ENCODE measurements at regions not wholly inside any gene's neighbourhood (a gene's known extent, or its start where the extent isn't known, plus 50 kb on each side); places are given as distances from the start of the nearest gene placed in this dataset.
"Not testable (repeated sequence)": the region's sequence is repeated elsewhere in the genome, so short reads cannot be mapped to it uniquely, and the experiment has no call there.

DNA sequence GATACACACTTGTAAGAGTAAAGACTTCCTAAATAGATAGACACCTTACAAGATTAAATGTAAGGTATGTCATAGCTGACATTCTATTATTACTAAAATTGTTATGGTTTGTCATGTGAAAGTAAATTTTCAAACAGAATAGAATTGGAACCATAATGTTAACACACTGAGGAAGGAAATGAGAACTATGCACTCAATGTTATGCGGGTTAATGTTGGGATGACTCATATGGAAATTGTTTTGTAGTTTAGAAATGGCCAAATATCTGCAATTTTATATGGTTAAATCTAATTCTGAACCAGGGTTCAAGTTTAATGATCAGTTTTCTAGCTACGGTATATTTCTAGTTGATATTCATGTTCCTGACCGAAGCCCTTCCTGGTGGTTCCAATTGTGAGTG lies 214.2 kb upstream of the ADO start:
- DNase-seq (ENCODE audit: low read depth), result no peak

GRCh38 chr10:62594093-62594520 lies 210.4 kb upstream of the ADO start:
- no peak for DNase-seq (ENCODE audit: low read depth)

- DNase-seq (ENCODE audit: low read depth), result no peak
Measured at GRCh38 chr10:62597226-62597625, 207.3 kb upstream of the ADO start.

DNA sequence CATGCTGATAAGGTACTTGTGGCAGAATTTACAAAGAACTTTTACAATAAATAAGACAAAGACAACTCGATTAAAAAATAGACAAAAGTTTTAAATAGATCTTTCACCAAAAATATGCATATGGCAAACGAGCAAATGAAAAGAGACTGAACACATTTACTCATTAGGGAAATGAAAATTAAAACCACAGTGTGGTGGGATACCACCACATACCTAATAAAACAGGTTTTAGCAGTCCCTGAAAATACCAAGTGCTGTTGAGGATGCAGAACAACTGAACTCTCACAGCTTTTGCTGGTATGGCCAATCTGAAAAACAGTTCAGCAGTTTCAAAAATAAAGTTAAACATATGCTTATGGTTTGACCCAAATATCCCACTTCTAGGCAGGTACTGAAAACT lies 205.4 kb upstream of the ADO start:
- DNase-seq (ENCODE audit: low read depth), result no peak

- not testable (repeated sequence) for DNase-seq (ENCODE audit: low read depth)
Measured at GRCh38 chr10:62606551-62606950, 198.0 kb upstream of the ADO start.

GRCh38 chr10:62608189-62608875 lies 196.2 kb upstream of the ADO start:
- not testable (repeated sequence) for DNase-seq (ENCODE audit: low read depth)

- DNase-seq (ENCODE audit: low read depth), result peak; percentile 45
Measured at GRCh38 chr10:62610649-62611229, 193.8 kb upstream of the ADO start.

DNA sequence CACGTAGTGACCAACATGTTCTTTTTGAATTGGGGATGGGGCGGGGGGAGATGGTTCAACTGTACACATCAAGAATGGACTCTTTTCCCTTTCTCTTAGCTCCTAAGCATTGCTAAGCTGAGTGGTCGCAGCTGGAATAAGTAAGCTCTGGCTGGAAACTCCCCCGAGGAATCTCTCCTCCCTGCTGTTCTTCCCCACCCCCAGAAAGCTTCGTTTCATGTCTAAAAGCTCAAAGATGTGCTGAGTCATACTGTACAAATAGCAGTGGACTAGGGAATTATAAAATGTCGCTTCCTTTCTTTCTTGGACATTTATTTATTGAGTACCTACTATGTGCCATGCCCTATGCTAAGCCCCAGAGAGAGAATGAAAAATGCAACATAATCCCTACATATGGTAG lies 191.1 kb upstream of the ADO start:
- no peak for DNase-seq (ENCODE audit: low read depth)

- no peak for DNase-seq (ENCODE audit: low read depth)
Measured at GRCh38 chr10:62613859-62614258, 190.7 kb upstream of the ADO start.

DNA sequence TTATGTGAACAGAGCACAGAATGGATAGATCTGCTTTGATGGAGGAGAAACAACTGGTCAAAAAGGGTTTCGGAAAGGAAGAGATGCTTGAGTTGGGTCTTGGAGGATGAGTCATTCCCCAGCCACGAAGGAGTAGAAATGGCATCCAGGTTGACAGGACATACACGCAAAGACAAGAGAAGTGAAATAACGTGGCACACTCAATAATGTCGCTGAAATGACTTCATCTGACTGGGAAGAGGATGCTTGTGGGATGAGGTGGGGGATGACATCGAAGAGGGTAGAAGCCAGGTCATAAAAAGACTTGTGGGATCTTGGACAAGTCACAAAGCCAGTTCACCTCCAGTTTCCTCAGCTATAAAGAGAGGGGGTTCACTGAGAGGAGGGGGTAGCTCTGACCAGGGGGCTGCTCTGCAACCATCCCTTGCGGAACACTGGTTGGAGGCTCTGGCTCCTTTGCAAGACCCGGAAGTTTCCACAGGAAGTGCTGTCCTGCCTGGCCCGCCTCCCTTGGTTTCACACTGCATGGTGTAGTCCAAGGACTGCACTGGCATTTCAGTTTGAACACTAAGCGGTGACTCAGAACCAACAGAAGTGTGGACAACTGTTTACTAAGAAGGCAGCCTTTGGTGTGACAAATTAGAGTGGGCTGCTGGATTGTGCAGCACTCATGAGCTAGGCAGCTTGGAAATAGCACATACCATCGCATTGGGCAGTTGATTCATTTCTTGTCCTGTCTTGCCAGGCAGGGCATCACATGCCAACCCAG lies 189.9 kb upstream of the ADO start:
- no peak for DNase-seq (ENCODE audit: low read depth)

- DNase-seq (ENCODE audit: low read depth), result no peak
Measured at GRCh38 chr10:62616885-62617590, 187.5 kb upstream of the ADO start.

- DNase-seq (ENCODE audit: low read depth), result no peak
Measured at GRCh38 chr10:62617652-62618051, 186.9 kb upstream of the ADO start.

GRCh38 chr10:62618054-62618453 lies 186.5 kb upstream of the ADO start:
- DNase-seq (ENCODE audit: low read depth), result no peak

DNA sequence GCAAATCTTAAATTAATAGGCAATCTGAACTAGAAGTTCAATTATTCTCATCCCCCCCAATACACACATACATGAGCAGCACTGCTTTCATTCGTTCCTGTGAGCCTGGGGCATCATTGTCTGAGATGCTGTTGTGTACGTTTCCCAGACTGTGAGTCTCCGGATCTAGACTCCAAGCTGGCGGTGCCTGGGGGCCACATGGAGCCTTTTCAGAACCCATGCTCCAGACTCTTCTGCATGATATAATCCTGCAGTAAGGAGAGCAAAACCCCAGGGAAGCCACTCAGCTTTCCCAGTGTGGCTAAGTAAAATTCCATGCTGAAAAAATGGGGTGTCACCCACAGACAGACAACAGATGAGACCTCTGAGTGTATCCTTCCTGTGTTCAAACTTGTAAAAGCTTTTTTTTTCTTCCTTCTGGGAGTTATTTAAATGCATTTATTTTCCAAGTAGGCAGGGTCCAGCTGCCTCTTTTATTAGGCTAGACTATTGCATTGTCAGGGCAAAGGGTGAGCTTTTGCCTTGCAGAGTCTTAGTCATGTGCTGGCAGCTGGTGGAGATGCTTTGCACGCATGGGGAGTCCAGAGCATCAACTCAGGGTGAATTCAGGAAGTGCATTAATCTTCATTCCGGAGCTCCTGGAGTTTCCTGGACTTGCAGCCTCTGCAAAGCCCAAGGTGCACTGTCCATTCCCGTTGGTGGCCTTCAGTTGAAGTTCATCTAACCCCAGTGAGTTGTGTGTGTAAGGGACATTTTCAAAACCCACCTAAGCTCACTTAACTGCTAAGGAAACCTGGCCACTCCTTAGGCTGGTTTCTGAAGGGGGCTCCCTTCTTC lies 185.7 kb upstream of the ADO start:
- DNase-seq (ENCODE audit: low read depth), result no peak

- DNase-seq (ENCODE audit: low read depth), result no peak
Measured at GRCh38 chr10:62619413-62619738, 185.1 kb upstream of the ADO start.

- DNase-seq (ENCODE audit: low read depth), result no peak
Measured at GRCh38 chr10:62620491-62620890, 184.0 kb upstream of the ADO start.

GRCh38 chr10:62623223-62623622 lies 181.3 kb upstream of the ADO start:
- DNase-seq (ENCODE audit: low read depth), result no peak

DNA sequence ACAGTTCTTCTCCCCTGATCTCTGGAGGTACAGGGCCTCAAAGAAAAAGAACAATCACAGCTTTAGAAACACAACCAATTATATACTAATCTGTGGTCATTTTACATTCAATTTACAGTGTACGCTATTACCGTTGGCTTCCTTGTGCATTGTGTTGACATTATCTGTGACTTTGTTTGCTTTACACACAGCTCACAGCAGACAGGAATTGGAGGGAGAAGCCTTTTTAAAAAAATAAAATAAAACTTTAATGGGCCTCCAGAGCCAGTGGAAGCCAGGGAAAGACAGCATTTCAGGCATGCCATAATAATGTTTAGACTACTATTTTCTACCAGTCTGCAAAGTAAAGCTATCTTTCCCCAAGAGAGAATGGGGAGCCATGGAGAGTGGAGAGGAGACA lies 179.0 kb upstream of the ADO start:
- DNase-seq (ENCODE audit: low read depth), result no peak

- no peak for DNase-seq (ENCODE audit: low read depth)
Measured at GRCh38 chr10:62626079-62626478, 178.4 kb upstream of the ADO start.

DNA sequence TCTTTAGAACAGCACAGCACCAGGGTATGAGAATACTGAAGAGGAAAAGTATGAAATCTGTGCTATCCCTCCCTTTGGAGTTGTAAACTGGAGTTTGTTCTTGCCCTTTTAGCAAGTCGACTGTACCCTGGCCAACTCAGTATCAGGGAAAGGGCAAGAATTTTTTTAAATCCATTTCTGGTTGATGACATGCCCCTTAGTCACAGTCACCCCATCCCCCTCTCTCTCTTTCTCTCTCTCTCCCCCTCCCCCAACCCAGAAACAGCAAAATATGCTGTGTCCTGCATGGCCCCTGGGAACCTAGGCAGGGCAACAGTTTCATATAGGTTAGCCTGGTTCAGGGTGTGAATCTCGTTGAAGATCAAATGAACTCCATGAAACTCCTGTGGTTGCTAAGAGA lies 177.7 kb upstream of the ADO start:
- DNase-seq (ENCODE audit: low read depth), result no peak

DNA sequence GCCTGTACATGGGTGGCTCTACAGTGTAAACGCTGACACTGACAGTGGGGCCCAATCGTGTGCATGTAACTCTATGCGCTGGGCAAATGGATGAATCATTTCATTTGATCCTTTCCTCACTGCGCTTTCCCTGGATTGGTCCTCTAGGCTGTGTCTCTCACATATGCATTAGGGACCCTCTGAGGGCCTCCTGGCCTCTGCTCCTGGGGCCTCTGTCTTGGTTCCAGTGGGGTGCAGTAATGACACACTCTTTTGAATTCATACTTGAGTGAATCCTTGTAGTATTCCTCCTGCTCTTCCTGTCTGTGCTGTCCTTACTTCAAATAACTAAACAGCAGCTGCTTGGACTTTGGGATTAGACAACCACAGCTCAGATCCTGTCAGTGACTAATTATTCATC lies 176.5 kb upstream of the ADO start:
- DNase-seq (ENCODE audit: low read depth), result no peak

GRCh38 chr10:62631241-62631640 lies 173.3 kb upstream of the ADO start:
- no peak for DNase-seq (ENCODE audit: low read depth)
